PC-9 (cell line): ENCODE measurements at regions not wholly inside any gene's neighbourhood (a gene's known extent, or its start where the extent isn't known, plus 50 kb on each side); places are given as distances from the start of the nearest gene placed in this dataset.

Experiments used
- EZH2 ChIP-seq: fragments of 200-600 bp; sonication (generic); IDR thresholded peaks from 2 replicates; pipeline ENCODE4 v1.8.0; 2017; ENCODE audit warnings: antibody characterized with exemption, low read depth
- TF ChIP-seq, protein P1 (sequence below): fragments of 200-600 bp; sonication (generic); conservative IDR thresholded peaks from 2 replicates; pipeline ENCODE4 v1.6.1; 2017; ENCODE audit warnings: mixed run types, antibody characterized with exemption, mild to moderate bottlenecking, moderate library complexity

DNA sequence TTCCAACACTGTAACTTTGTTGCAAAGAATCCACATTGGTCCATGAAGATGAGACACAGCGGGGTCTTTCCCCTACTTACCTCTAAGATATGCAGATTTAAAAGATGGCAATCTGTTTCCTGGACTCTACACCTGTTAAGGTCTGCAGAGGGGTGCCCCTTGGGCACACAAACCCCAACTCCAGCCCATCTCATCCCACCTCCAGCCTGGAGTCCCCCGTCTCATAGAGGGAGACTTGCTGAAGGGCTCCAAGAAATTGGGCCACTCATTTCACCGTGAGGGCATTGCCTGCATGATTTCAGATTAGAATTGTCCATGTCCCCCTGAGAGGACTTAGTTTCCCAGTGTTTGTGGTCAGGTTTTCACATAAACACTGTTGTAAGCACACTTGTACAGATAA lies 365.7 kb downstream of the IRX2 start:
- TF ChIP-seq, protein P1, sequence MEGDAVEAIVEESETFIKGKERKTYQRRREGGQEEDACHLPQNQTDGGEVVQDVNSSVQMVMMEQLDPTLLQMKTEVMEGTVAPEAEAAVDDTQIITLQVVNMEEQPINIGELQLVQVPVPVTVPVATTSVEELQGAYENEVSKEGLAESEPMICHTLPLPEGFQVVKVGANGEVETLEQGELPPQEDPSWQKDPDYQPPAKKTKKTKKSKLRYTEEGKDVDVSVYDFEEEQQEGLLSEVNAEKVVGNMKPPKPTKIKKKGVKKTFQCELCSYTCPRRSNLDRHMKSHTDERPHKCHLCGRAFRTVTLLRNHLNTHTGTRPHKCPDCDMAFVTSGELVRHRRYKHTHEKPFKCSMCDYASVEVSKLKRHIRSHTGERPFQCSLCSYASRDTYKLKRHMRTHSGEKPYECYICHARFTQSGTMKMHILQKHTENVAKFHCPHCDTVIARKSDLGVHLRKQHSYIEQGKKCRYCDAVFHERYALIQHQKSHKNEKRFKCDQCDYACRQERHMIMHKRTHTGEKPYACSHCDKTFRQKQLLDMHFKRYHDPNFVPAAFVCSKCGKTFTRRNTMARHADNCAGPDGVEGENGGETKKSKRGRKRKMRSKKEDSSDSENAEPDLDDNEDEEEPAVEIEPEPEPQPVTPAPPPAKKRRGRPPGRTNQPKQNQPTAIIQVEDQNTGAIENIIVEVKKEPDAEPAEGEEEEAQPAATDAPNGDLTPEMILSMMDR, result no peak
- TF ChIP-seq EZH2, result no peak
